ENCODE measurements at regions not wholly inside any gene's neighbourhood (a gene's known extent, or its start where the extent isn't known, plus 50 kb on each side); places are given as distances from the start of the nearest gene placed in this dataset.

DNA sequence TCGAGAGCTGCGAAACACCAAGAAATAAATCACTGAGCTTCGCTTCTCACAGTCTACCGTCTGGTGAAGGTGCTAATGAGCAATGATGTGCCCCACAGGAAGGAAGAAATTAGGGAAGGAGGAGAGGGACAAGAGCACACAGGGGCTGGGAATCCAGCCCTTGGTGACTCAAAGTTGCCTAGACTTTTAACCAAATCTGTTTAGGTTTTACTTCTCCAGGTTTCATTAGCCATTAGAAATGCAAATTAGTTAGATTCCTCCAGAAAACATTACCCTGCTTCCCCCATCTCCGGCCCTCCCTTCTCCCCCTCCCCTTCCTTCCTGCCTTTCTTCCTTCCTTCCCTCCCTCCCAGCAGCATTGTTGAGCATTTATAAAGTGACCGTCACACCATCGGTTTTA is 59.3 kb upstream of the UBE2E1 start:
- TF ChIP-seq, protein P1, sequence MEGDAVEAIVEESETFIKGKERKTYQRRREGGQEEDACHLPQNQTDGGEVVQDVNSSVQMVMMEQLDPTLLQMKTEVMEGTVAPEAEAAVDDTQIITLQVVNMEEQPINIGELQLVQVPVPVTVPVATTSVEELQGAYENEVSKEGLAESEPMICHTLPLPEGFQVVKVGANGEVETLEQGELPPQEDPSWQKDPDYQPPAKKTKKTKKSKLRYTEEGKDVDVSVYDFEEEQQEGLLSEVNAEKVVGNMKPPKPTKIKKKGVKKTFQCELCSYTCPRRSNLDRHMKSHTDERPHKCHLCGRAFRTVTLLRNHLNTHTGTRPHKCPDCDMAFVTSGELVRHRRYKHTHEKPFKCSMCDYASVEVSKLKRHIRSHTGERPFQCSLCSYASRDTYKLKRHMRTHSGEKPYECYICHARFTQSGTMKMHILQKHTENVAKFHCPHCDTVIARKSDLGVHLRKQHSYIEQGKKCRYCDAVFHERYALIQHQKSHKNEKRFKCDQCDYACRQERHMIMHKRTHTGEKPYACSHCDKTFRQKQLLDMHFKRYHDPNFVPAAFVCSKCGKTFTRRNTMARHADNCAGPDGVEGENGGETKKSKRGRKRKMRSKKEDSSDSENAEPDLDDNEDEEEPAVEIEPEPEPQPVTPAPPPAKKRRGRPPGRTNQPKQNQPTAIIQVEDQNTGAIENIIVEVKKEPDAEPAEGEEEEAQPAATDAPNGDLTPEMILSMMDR (IDR thresholded peaks at IDR 0.05) = no peak
- TF ChIP-seq POLR2A (IDR thresholded peaks at IDR 0.05) = no peak
